Activated CD4-positive, CD25-positive, alpha-beta regulatory T cell treated with anti-CD3 and anti-CD28 coated beads, Interleukin-2, amount 50 U/mL, for 16 hours (primary cell): ENCODE measurements at regions not wholly inside any gene's neighbourhood (a gene's known extent, or its start where the extent isn't known, plus 50 kb on each side); places are given as distances from the start of the nearest gene placed in this dataset.

Source experiments
- DNase-seq: peaks from one replicate; pipeline ENCODE4 v3.0.0-alpha.2; 2020; ENCODE audit warnings: low read depth, low spot score

DNA sequence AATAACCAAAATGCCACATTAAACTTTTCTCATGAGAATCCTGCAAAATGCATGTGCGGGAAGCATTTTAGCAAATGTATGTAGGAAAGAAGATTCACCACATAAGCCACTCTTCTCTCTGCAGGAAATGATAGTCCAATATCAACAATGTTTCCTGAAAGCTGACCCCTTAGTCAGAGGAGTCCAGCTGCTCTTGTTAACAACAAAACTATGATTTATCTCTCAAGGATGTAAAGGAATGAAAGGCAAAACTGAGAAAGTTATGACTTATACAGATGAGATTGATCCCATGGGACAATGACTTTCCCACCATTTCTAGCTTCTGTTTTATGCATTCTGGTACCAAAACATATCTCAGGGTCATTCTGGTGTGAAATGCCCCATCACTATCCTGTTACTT, 125.0 kb upstream of the EDNRA start:
- DNase-seq, result no peak

- no peak for DNase-seq
Observed at GRCh38 chr4:147360301-147360700, 120.6 kb upstream of the EDNRA start.

DNA sequence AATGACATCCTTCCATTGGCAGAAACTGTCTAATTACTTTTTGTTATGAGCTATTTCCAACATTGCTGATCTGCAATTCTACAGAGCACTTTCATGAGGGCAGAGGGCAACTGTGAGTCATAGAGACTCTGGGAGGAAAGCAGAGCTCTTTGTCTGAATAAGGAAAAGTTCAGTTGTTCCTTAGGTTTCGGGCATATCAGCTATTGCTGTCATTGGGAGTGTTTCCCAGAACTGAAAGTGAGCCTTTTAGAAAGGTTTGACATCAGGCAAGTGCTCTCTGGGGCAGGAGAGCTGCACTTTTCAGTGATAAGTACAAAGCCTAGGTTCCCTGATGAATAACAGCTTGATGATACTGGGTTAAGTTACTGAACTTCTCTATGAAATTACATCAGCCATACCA, 119.2 kb upstream of the EDNRA start:
- no peak for DNase-seq

GRCh38 chr4:147362938-147363337, 118.0 kb upstream of the EDNRA start:
- DNase-seq, result no peak

GRCh38 chr4:147363514-147363913, 117.4 kb upstream of the EDNRA start:
- no peak for DNase-seq

DNA sequence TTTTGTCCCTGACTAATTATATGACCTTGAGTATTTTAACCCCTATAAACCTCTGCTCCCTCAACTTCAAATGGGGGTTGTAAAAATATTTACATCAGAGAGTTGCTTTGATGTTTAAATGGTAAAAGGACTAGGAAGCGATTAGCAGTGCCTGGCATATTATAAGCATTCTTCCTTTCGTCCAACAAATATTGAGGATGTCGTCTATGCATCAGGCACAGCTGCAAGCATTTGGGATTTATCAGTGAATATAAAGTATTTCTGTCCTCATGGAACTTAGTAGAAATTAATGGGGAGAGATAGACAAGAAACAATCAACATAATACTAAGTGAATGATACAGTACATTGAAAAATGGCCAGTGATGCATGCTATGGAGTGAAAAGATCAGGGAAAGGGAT, 115.5 kb upstream of the EDNRA start:
- no peak for DNase-seq

DNA sequence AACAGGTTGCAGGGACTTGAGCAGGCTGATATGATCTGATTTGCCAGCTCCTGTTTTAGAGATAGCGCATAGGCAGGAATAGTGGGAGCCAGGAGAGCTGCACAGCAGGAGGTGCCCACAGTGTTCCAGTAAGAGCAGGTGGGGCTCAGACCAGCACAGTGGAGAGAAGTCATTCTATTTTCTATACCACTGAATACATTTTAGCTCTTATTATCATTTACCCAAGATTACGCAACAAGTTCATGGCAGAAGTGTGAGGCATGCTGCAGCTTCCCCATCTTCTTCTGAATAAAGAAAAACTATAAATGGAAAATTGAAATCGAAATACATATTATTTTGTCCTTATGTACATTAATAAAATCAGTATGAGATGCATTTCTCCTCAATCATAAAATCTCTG, 114.7 kb upstream of the EDNRA start:
- DNase-seq, result no peak

GRCh38 chr4:147367891-147368290, 113.0 kb upstream of the EDNRA start:
- no peak for DNase-seq

- no peak for DNase-seq
Observed at GRCh38 chr4:147368948-147369347, 111.9 kb upstream of the EDNRA start.

DNA sequence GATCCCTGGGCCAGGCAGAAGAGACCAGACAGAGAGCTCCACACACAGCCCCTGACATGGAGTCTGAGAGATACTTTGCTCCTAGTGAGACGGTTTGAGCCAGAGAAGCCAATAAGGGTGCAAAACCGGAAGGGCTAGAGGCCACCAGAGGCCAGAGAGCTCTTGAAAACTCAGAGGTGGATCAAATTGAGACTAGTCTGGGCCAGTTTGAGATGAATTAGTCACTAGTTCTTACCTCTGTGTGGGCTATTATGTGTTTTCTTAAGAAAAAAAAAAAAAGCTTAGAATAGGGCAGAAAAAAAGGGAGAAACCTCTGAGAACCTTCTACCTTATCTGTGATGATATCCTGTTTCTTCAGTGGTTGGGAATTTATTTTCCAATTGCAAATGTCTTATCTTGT, 110.4 kb upstream of the EDNRA start:
- DNase-seq, result no peak

- no peak for DNase-seq
Observed at GRCh38 chr4:147370881-147371280, 110.0 kb upstream of the EDNRA start.

- no peak for DNase-seq
Observed at GRCh38 chr4:147371661-147372060, 109.2 kb upstream of the EDNRA start.

DNA sequence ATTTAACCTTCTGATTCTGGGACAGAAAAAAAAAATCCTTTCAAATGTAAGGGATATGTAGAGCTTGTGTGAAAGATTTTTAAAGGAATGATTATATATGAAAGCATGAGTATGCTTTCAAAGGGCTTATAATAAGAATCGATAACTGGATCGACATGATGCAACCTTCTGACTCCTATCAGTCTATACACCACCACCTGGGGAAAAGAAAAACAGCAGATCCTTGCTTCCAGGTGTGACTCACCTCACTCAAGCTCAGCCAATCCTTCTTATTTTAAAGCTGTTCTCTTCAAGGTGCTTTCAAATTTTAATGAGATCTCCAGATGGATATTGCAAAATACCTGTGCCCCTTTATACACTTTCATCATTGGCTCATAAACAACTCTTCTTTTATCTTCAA, 102.1 kb upstream of the EDNRA start:
- DNase-seq, result no peak

- no peak for DNase-seq
Observed at GRCh38 chr4:147381749-147382148, 99.1 kb upstream of the EDNRA start.

DNA sequence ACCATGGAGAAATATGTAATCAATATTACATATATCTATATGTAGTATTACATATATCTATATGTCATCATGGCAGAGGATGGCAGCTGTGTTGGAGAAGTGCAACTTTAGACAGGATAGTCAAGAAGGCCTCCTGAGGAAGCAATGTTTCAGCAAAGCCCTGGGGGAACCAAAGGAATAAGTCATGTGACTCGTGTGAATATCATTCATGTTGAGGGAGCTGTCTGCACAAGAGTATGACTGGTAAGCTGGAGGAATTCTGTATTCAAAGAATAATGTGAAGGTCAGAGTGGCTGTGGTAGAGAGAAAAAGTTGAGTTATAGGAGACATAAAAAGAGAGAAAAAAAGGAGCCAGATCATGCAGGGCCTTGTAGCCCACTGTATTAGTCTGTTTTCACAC, 92.9 kb upstream of the EDNRA start:
- no peak for DNase-seq

DNA sequence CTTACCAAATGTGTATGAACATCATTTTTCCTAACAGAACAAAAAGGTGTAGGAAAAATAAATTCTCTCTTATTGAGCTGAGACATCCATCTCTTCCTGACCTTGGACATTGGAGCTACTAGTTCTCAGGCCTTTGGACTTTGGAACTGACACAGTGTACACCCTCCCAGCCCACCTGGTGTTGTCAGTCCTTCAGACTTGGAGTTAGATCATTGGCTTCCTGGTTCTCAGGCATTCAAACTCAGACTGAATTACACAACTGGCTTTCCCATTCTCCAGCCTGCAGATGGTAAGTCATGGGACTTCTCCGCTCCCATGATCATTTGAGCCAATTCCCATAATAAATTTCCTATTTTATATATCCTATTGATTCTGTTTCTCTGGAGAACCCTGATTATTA, 84.8 kb upstream of the EDNRA start:
- DNase-seq, result no peak

- DNase-seq, result no peak
Observed at GRCh38 chr4:147398556-147398955, 82.3 kb upstream of the EDNRA start.

- DNase-seq, result no peak
Observed at GRCh38 chr4:147400721-147401120, 80.2 kb upstream of the EDNRA start.

DNA sequence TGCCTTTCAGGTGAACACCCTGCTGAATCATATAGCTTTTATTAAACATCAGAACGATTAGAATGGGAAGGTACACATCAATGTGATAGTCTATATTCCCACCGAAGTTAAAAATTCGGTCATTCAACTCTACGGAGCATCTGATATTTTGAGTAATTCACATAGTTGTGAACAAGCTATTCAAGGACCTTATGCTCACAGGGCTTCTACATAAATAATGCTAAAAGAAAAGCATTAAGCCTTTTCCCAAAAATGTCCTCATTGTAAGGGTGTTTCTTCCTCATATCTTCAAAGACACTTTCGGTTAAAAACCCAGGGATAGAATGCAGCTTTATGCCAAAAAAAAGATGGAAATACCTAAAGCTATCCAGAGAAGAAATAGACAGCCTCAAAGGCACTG, 79.7 kb upstream of the EDNRA start:
- no peak for DNase-seq

- DNase-seq, result no peak
Observed at GRCh38 chr4:147407261-147408045, 73.4 kb upstream of the EDNRA start.

GRCh38 chr4:147408189-147408588, 72.7 kb upstream of the EDNRA start:
- no peak for DNase-seq

- no peak for DNase-seq
Observed at GRCh38 chr4:147409350-147409749, 71.5 kb upstream of the EDNRA start.

- DNase-seq, result no peak
Observed at GRCh38 chr4:147418226-147418625, 62.7 kb upstream of the EDNRA start.

DNA sequence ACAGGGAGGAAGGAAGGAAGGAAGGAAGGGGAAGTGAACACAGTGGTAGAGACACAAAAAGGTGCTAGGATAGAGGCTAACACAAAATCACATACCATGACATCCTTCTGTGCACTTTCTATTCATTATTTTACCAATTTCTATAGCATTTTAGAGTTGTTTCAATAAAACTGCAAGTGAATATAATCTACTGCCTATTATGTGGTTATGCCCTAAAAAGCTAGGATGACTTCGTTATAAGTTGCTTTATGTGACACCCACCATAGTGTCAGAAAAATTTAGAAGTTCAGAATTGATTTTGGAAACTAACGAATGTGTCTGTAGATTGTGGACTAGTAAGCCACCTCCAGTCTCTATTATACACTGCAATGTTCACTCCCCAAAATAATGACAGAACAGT, 59.4 kb upstream of the EDNRA start:
- no peak for DNase-seq
